ENCODE measurements at regions not wholly inside any gene's neighbourhood (a gene's known extent, or its start where the extent isn't known, plus 50 kb on each side); places are given as distances from the start of the nearest gene placed in this dataset.

DNA sequence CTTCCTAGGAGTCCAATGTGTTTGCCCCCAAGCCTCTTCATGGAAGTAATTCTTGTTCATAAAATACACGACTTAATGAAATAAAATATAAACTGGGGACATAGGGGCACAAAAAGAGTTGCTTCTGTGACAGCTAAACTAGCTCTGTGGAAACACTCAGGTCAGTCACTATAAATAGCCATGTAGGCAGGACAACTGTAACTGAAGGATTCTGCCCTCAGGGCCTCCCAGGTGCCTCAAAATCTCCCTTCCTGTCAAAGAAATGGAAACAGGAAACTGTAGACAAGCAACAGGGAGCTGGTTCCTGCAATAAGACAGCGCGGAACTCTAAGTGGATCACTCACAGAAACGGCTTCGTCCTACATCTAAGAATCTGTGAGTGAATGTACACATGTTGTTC is 178.1 kb upstream of the ZFHX3 start:
- TF ChIP-seq, protein P1, sequence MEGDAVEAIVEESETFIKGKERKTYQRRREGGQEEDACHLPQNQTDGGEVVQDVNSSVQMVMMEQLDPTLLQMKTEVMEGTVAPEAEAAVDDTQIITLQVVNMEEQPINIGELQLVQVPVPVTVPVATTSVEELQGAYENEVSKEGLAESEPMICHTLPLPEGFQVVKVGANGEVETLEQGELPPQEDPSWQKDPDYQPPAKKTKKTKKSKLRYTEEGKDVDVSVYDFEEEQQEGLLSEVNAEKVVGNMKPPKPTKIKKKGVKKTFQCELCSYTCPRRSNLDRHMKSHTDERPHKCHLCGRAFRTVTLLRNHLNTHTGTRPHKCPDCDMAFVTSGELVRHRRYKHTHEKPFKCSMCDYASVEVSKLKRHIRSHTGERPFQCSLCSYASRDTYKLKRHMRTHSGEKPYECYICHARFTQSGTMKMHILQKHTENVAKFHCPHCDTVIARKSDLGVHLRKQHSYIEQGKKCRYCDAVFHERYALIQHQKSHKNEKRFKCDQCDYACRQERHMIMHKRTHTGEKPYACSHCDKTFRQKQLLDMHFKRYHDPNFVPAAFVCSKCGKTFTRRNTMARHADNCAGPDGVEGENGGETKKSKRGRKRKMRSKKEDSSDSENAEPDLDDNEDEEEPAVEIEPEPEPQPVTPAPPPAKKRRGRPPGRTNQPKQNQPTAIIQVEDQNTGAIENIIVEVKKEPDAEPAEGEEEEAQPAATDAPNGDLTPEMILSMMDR (IDR thresholded peaks at IDR 0.05 in 2 of 3, conservative IDR thresholded peaks at IDR 0.05 in 1 of 3; ENCODE audit: control insufficient read depth in 2 of 3, extremely low read depth in 1 of 3, insufficient read depth in 1 of 3, low read depth in 3 of 3, low read length in 3 of 3) = no peak
- no peak for TF ChIP-seq SUZ12 (IDR thresholded peaks at IDR 0.05; ENCODE audit: unreplicated experiment)
- no peak for TF ChIP-seq RAD21 (IDR thresholded peaks at IDR 0.05; ENCODE audit: insufficient read depth, low read depth, low read length)
- TF ChIP-seq EZH2 (IDR thresholded peaks at IDR 0.05; ENCODE audit: borderline replicate concordance, control insufficient read depth, low read depth, low read length) = no peak
- TF ChIP-seq CREB1 (IDR thresholded peaks at IDR 0.05; ENCODE audit: low read depth) = no peak
- no peak for TF ChIP-seq TAF1 (IDR thresholded peaks at IDR 0.05; ENCODE audit: borderline replicate concordance, low read depth, low read length)
- no peak for TF ChIP-seq EP300 (IDR thresholded peaks at IDR 0.05; ENCODE audit: borderline replicate concordance in 1 of 2, control insufficient read depth in 1 of 2, low read depth in 2 of 2, low read length in 2 of 2)
- TF ChIP-seq CBX3 (IDR thresholded peaks at IDR 0.05; ENCODE audit: borderline replicate concordance, low read depth) = no peak
- no peak for TF ChIP-seq NFYA (IDR thresholded peaks at IDR 0.05; ENCODE audit: borderline replicate concordance, low read depth, low read length)
